IMR-90 (cell line): ENCODE measurements at regions not wholly inside any gene's neighbourhood (a gene's known extent, or its start where the extent isn't known, plus 50 kb on each side); places are given as distances from the start of the nearest gene placed in this dataset.

Source experiments
- ATAC-seq: fragments of 200-7000 bp; cut with Tn5 transposase; 2 replicates; pipeline ENCODE4 v1.9.1; 2020; ENCODE audit warnings: low read depth, mild to moderate bottlenecking, moderate library complexity
- BruUV-seq: library from RNA; stranded (reverse); fragments of 400-500 nt; replicated peaks from 2 replicates; lab custom pipeline; 2021; lab: Mats Ljungman, UMichigan
- CTCF ChIA-PET: fragments of 300-600 bp; formaldehyde crosslinking; extraction: SDS; loops from one replicate; lab custom pipeline; 2021; ENCODE audit warnings: antibody characterized with exemption; lab: Yijun Ruan, JAX
- POLR2A ChIA-PET: fragments of 300-600 bp; sonication (Branson Sonifier 250); formaldehyde crosslinking; loops from one replicate; lab custom pipeline; 2022; ENCODE audit warnings: antibody characterized with exemption; ENCODE audit not compliant: unreplicated experiment; lab: Charles Lee
- DNase-seq: peaks from one replicate; pipeline ENCODE4 v3.0.0; 2013
- H2AFZ ChIP-seq: replicated peaks from 2 replicates; pipeline ENCODE3; 2013; ENCODE audit warnings: low read length, mild to moderate bottlenecking; ENCODE audit not compliant: poor library complexity
- H2AK5ac ChIP-seq: 2 replicates; pipeline ENCODE4 v1.6.1; 2013; ENCODE audit warnings: low read depth, low read length, inconsistent platforms
- H2AK9ac ChIP-seq: replicated peaks from 2 replicates; pipeline ENCODE3; 2013; ENCODE audit warnings: mild to moderate bottlenecking, low read depth, low read length, moderate library complexity; ENCODE audit not compliant: poor library complexity
- H2BK120ac ChIP-seq: 2 replicates; pipeline ENCODE4 v1.6.1; 2013; ENCODE audit warnings: low read depth, low read length, inconsistent platforms
- H2BK15ac ChIP-seq: 3 replicates; pipeline ENCODE4 v1.6.1; 2013; ENCODE audit warnings: low read depth, low read length, inconsistent platforms
- H2BK20ac ChIP-seq: 2 replicates; pipeline ENCODE4 v1.6.1; 2013; ENCODE audit warnings: low read depth, mild to moderate bottlenecking, inconsistent platforms, low read length, moderate library complexity
- H2BK5ac ChIP-seq: 2 replicates; pipeline ENCODE4 v1.6.1; 2013; ENCODE audit warnings: mild to moderate bottlenecking, low read depth, low read length, inconsistent platforms; ENCODE audit not compliant: poor library complexity, severe bottlenecking
- H3K14ac ChIP-seq: replicated peaks from 2 replicates; pipeline ENCODE4 v1.6.1; 2013; ENCODE audit warnings: low read depth, low read length, inconsistent platforms
- H3K18ac ChIP-seq: 2 replicates; pipeline ENCODE4 v1.6.1; 2013; ENCODE audit warnings: low read depth, low read length, control low read depth
- H3K23ac ChIP-seq: 2 replicates; pipeline ENCODE4 v1.6.1; 2013; ENCODE audit warnings: low read depth, low read length, inconsistent platforms
- H3K27ac ChIP-seq: 2 replicates; pipeline ENCODE4 v1.5.1; 2013; ENCODE audit warnings: mild to moderate bottlenecking, control low read depth, low read length; ENCODE audit not compliant: insufficient read depth
- H3K27me3 ChIP-seq: 2 replicates; pipeline ENCODE4 v1.6.1; 2013; ENCODE audit warnings: low read length; ENCODE audit not compliant: control insufficient read depth, insufficient read depth
- H3K36me3 ChIP-seq: 2 replicates; pipeline ENCODE4 v1.6.1; 2013; ENCODE audit warnings: low read length, mixed read lengths; ENCODE audit not compliant: control insufficient read depth, insufficient read depth
- H3K4ac ChIP-seq: 2 replicates; pipeline ENCODE4 v1.6.1; 2013; ENCODE audit warnings: low read depth, low read length, inconsistent platforms
- H3K4me1 ChIP-seq: 2 replicates; pipeline ENCODE4 v1.6.1; 2013; ENCODE audit warnings: low read length, mixed read lengths; ENCODE audit not compliant: control insufficient read depth, insufficient read depth
- H3K4me2 ChIP-seq: 2 replicates; pipeline ENCODE4 v1.6.1; 2013; ENCODE audit warnings: low read depth, mild to moderate bottlenecking, control low read depth, low read length, moderate library complexity
- H3K4me3 ChIP-seq: 2 replicates; pipeline ENCODE4 v1.5.1; 2013; ENCODE audit warnings: low read depth, mild to moderate bottlenecking, control low read depth, low read length, moderate library complexity; ENCODE audit not compliant: insufficient read depth
- H3K56ac ChIP-seq: 2 replicates; pipeline ENCODE4 v1.6.1; 2013; ENCODE audit warnings: low read length, inconsistent platforms; ENCODE audit not compliant: insufficient read depth; ENCODE audit errors: extremely low read depth
- H3K79me1 ChIP-seq, 2 experiments: 2 replicates each; pipeline ENCODE4 v1.6.1; 2013; ENCODE audit warnings: low read length in 2 of 2, inconsistent platforms in 1 of 2, low read depth in 1 of 2
- H3K9ac ChIP-seq: 2 replicates; pipeline ENCODE4 v1.6.1; 2013; ENCODE audit warnings: low read depth, low read length, control low read depth
- H3K9me1 ChIP-seq: 2 replicates; pipeline ENCODE4 v1.6.1; 2013; ENCODE audit warnings: low read length, inconsistent platforms; ENCODE audit not compliant: insufficient read depth
- H3K9me3 ChIP-seq: 2 replicates; pipeline ENCODE4 v1.6.1; 2013; ENCODE audit warnings: low read length; ENCODE audit not compliant: control insufficient read depth, insufficient read depth
- H4K20me1 ChIP-seq: 2 replicates; pipeline ENCODE4 v1.6.1; 2013; ENCODE audit warnings: low read length, inconsistent platforms; ENCODE audit not compliant: insufficient read depth
- H4K5ac ChIP-seq: 2 replicates; pipeline ENCODE4 v1.6.1; 2013; ENCODE audit warnings: mild to moderate bottlenecking, low read depth, low read length, control low read depth
- H4K8ac ChIP-seq, 2 experiments: 2 replicates each; pipeline ENCODE4 v1.6.1; 2013; ENCODE audit warnings: low read depth in 2 of 2, low read length in 2 of 2, control low read depth in 1 of 2, inconsistent platforms in 1 of 2
- H4K91ac ChIP-seq: 2 replicates; pipeline ENCODE4 v1.6.1; 2013; ENCODE audit warnings: low read depth, low read length, inconsistent platforms; ENCODE audit not compliant: insufficient read depth
- BHLHE40 ChIP-seq: fragments of 150-350 bp; IDR thresholded peaks from 2 replicates; pipeline ENCODE4 v1.6.1; 2016; ENCODE audit warnings: mild to moderate bottlenecking, low read depth, low read length
- CEBPB ChIP-seq: IDR thresholded peaks from 2 replicates; pipeline ENCODE4 v1.6.1; 2012; ENCODE audit warnings: low read depth, low read length, improper control_type of control experiment
- CTCF ChIP-seq: conservative IDR thresholded peaks from 2 replicates; pipeline ENCODE4 v1.5.1; 2012; ENCODE audit warnings: mild to moderate bottlenecking, low read depth, low read length, improper control_type of control experiment
- ELK1 ChIP-seq: fragments of 150-350 bp; IDR thresholded peaks from 2 replicates; pipeline ENCODE4 v1.6.1; 2016; ENCODE audit warnings: low read depth, mild to moderate bottlenecking, low read length, moderate library complexity, borderline replicate concordance
- MAFK ChIP-seq: IDR thresholded peaks from 2 replicates; pipeline ENCODE4 v1.6.1; 2012; ENCODE audit warnings: low read depth, low read length, improper control_type of control experiment
- POLR2A ChIP-seq: IDR thresholded peaks from 2 replicates; pipeline ENCODE4 v1.6.1; 2012; ENCODE audit warnings: mild to moderate bottlenecking, low read depth, low read length
- SMC3 ChIP-seq: fragments of 150-350 bp; IDR thresholded peaks from 2 replicates; pipeline ENCODE4 v1.6.1; 2016; ENCODE audit warnings: low read depth, mild to moderate bottlenecking, antibody characterized with exemption, low read length, moderate library complexity
- USF2 ChIP-seq: fragments of 150-350 bp; IDR thresholded peaks from 2 replicates; pipeline ENCODE4 v1.6.1; 2017; ENCODE audit warnings: mild to moderate bottlenecking, antibody characterized with exemption, low read length, low read depth
- WGBS, 2 experiments: methylation state at CpG; one replicate each; pipeline versions ENCODE4 v1.1.5 to v1.1.7; 2013; ENCODE audit warnings: missing lambda C conversion rate in 2 of 2; ENCODE audit not compliant: insufficient read length in 1 of 2; ENCODE audit errors: extremely low coverage in 2 of 2; 5-methylcytosine and 5-hydroxymethylcytosine counted together
- dilution Hi-C: fragments of 300-500 bp; cut with HindIII; formaldehyde crosslinking; loops from one replicate; pipeline ENCODE4 v1.14.3; 2018; ENCODE audit warnings: low sequenced_read_pairs; ENCODE audit not compliant: unreplicated experiment
- in situ Hi-C: fragments of 300-500 bp; cut with MboI; formaldehyde crosslinking; loops from 3 replicates; pipeline ENCODE4 v1.14.3; 2019; ENCODE audit warnings: low sequenced_read_pairs, inconsistent platforms, mixed read lengths
- intact Hi-C: fragments of 100-400 bp; cut with micrococcal nuclease; formaldehyde crosslinking; loops from 2 replicates; pipeline ENCODE4 v1.10.0; 2022

GRCh38 chr1:68994096-68994495 lies 497.2 kb upstream of the DEPDC1 start:
- 57% methylated on average over 1 of the region's 4 CpGs; no CpG with 5 or more reads in 1 of the 2 experiments for WGBS, 2 experiments
- H3K4me1 ChIP-seq, result no peaks in the 10 kb centered on the region

More at GRCh38 chr1:68994096-68994495, 497.2 kb upstream of the DEPDC1 start:
- intact Hi-C loops (no loop called here), in situ Hi-C loops (no loop called here), dilution Hi-C loops (no loop called here)
- Histone ChIP-seq H3K79me1 (no peaks in the 10 kb centered on the region), H3K27me3 (no peaks in the 10 kb centered on the region), H2AK5ac (no peak overlapping the region), H4K8ac (no peak overlapping the region), H2BK5ac (no peak overlapping the region), H3K9me3 (no peaks in the 10 kb centered on the region), H3K36me3 (no peaks in the 10 kb centered on the region), H3K4me3 (no peak overlapping the region), H3K56ac (no peak overlapping the region), H2AFZ (no peak overlapping the region), H2BK120ac (no peak overlapping the region), H4K20me1 (no peaks in the 10 kb centered on the region), H2AK9ac (no peak overlapping the region), H3K9ac (no peak overlapping the region), H2BK15ac (no peak overlapping the region), H3K27ac (no peak overlapping the region), H3K4me2 (no peak overlapping the region), H3K18ac (no peak overlapping the region), H3K9me1 (no peaks in the 10 kb centered on the region), H2BK20ac (no peak overlapping the region), H3K4ac (no peak overlapping the region), H4K5ac (no peak overlapping the region), H4K91ac (no peak overlapping the region), H3K23ac (no peak overlapping the region), H3K14ac (no peak overlapping the region)
- DNase-seq (no peak), ATAC-seq (no peak)
- no TSS peak for BruUV-seq
- ChIA-PET POLR2A (no interaction called here), CTCF (no interaction called here)
- no peak for TF ChIP-seq BHLHE40
- TF ChIP-seq CTCF, result no peak
- no peak for TF ChIP-seq ELK1
- TF ChIP-seq POLR2A, result no peak
- TF ChIP-seq USF2, result no peak
- no peak for TF ChIP-seq CEBPB
- no peak for TF ChIP-seq MAFK
- TF ChIP-seq SMC3, result no peak
